Endothelial cell (in vitro differentiated cells): ENCODE measurements at regions not wholly inside any gene's neighbourhood (a gene's known extent, or its start where the extent isn't known, plus 50 kb on each side); places are given as distances from the start of the nearest gene placed in this dataset.

Source experiments
- DNase-seq: peaks from one replicate; pipeline ENCODE4 v3.0.0; 2021; ENCODE audit warnings: low spot score
- H3K27ac Mint-ChIP-seq: one replicate; pipeline ENCODE4 v1.8.0; 2021; ENCODE audit warnings: mixed read lengths, inconsistent platforms; ENCODE audit not compliant: unreplicated experiment
- H3K27me3 Mint-ChIP-seq: one replicate; pipeline ENCODE4 v1.8.0; 2021; ENCODE audit warnings: mild to moderate bottlenecking, moderate library complexity, mixed read lengths, inconsistent platforms; ENCODE audit not compliant: unreplicated experiment
- H3K36me3 Mint-ChIP-seq: one replicate; pipeline ENCODE4 v1.8.0; 2021; ENCODE audit warnings: mild to moderate bottlenecking, low read depth, mixed read lengths, inconsistent platforms; ENCODE audit not compliant: unreplicated experiment
- H3K4me1 Mint-ChIP-seq: one replicate; pipeline ENCODE4 v1.8.0; 2021; ENCODE audit warnings: mild to moderate bottlenecking, mixed read lengths, inconsistent platforms; ENCODE audit not compliant: unreplicated experiment
- H3K4me3 Mint-ChIP-seq: one replicate; pipeline ENCODE4 v1.8.0; 2021; ENCODE audit warnings: mild to moderate bottlenecking, mixed read lengths, inconsistent platforms; ENCODE audit not compliant: unreplicated experiment
- H3K9me3 Mint-ChIP-seq: one replicate; pipeline ENCODE4 v1.8.0; 2021; ENCODE audit warnings: mixed read lengths, inconsistent platforms; ENCODE audit not compliant: unreplicated experiment
- CTCF ChIP-seq: fragments of 200-600 bp; sonication (generic); IDR thresholded peaks from one replicate; pipeline ENCODE4 v1.5.0; 2021; ENCODE audit warnings: antibody characterized with exemption; ENCODE audit not compliant: unreplicated experiment

- no peaks in the 10 kb centered on the region for H3K36me3 Mint-ChIP-seq
- no peak for TF ChIP-seq CTCF
- no peaks in the 10 kb centered on the region for H3K9me3 Mint-ChIP-seq
- no peaks in the 10 kb centered on the region for H3K4me1 Mint-ChIP-seq
- H3K27me3 Mint-ChIP-seq, result no peaks in the 10 kb centered on the region
- no peak for DNase-seq
- no peak overlapping the region for H3K4me3 Mint-ChIP-seq
- H3K27ac Mint-ChIP-seq, result no peak overlapping the region
Observed at GRCh38 chr1:103309786-103310185, 201.5 kb upstream of the COL11A1 start.

- DNase-seq, result no peak
- Mint-ChIP-seq H3K27ac (no peak overlapping the region), H3K4me3 (no peak overlapping the region), H3K4me1 (no peaks in the 10 kb centered on the region), H3K36me3 (no peaks in the 10 kb centered on the region), H3K9me3 (no peaks in the 10 kb centered on the region), H3K27me3 (no peaks in the 10 kb centered on the region)
- TF ChIP-seq CTCF, result no peak
Observed at GRCh38 chr1:103307751-103308150, 199.4 kb upstream of the COL11A1 start.

GRCh38 chr1:103283841-103284669 lies 175.7 kb upstream of the COL11A1 start:
- Mint-ChIP-seq H3K4me3 (no peak overlapping the region), H3K9me3 (no peaks in the 10 kb centered on the region), H3K4me1 (no peaks in the 10 kb centered on the region), H3K36me3 (no peaks in the 10 kb centered on the region), H3K27me3 (no peaks in the 10 kb centered on the region), H3K27ac (no peak overlapping the region)
- no peak for TF ChIP-seq CTCF
- no peak for DNase-seq

GRCh38 chr1:103283371-103283770 lies 175.0 kb upstream of the COL11A1 start:
- H3K36me3 Mint-ChIP-seq, result no peaks in the 10 kb centered on the region
- no peak for TF ChIP-seq CTCF
- no peak for DNase-seq
- no peaks in the 10 kb centered on the region for H3K27me3 Mint-ChIP-seq
- no peak overlapping the region for H3K4me3 Mint-ChIP-seq
- no peaks in the 10 kb centered on the region for H3K9me3 Mint-ChIP-seq
- no peak overlapping the region for H3K27ac Mint-ChIP-seq
- no peaks in the 10 kb centered on the region for H3K4me1 Mint-ChIP-seq

- peaks cover 9% of the 10 kb centered on the region for H3K4me1 Mint-ChIP-seq
- no peak for TF ChIP-seq CTCF
- H3K36me3 Mint-ChIP-seq, result no peaks in the 10 kb centered on the region
- no peak overlapping the region for H3K4me3 Mint-ChIP-seq
- H3K27me3 Mint-ChIP-seq, result no peaks in the 10 kb centered on the region
- DNase-seq, result no peak
- no peaks in the 10 kb centered on the region for H3K9me3 Mint-ChIP-seq
- H3K27ac Mint-ChIP-seq, result no peak overlapping the region
Observed at GRCh38 chr1:103275725-103276124, 167.4 kb upstream of the COL11A1 start.
